Activated CD4-positive, alpha-beta T cell treated with anti-CD3 and anti-CD28 coated beads, Interleukin-2, amount 10 ng/mL, durations not matched to agents 7 days and 5 days (primary cell): ENCODE measurements at regions not wholly inside any gene's neighbourhood (a gene's known extent, or its start where the extent isn't known, plus 50 kb on each side); places are given as distances from the start of the nearest gene placed in this dataset.

ENCODE experiments used
- CTCF ChIA-PET: fragments of 350-600 bp; sonication (Branson Sonifier 250); formaldehyde crosslinking; loops from one replicate; lab custom pipeline; 2021; ENCODE audit warnings: antibody characterized with exemption; lab: Charles Lee
- POLR2A ChIA-PET: fragments of 350-600 bp; sonication (Branson Sonifier 250); formaldehyde crosslinking; loops from one replicate; lab custom pipeline; 2021; ENCODE audit warnings: antibody characterized with exemption; lab: Charles Lee
- DNase-seq: peaks from one replicate; pipeline ENCODE4 v3.0.0-alpha.2; 2020
- H3K27ac Mint-ChIP-seq: one replicate; pipeline ENCODE4 v1.8.0; 2021; ENCODE audit warnings: mild to moderate bottlenecking, moderate library complexity, mixed read lengths
- H3K27me3 Mint-ChIP-seq: one replicate; pipeline ENCODE4 v1.8.0; 2021; ENCODE audit warnings: mixed read lengths
- H3K36me3 Mint-ChIP-seq: one replicate; pipeline ENCODE4 v1.8.0; 2021; ENCODE audit warnings: low read depth, mixed read lengths
- H3K4me1 Mint-ChIP-seq: one replicate; pipeline ENCODE4 v1.8.0; 2021; ENCODE audit warnings: mixed read lengths
- H3K4me3 Mint-ChIP-seq: one replicate; pipeline ENCODE4 v1.8.0; 2021; ENCODE audit warnings: mild to moderate bottlenecking, moderate library complexity, mixed read lengths
- H3K9me3 Mint-ChIP-seq: one replicate; pipeline ENCODE4 v1.8.0; 2021; ENCODE audit warnings: mixed read lengths

DNA sequence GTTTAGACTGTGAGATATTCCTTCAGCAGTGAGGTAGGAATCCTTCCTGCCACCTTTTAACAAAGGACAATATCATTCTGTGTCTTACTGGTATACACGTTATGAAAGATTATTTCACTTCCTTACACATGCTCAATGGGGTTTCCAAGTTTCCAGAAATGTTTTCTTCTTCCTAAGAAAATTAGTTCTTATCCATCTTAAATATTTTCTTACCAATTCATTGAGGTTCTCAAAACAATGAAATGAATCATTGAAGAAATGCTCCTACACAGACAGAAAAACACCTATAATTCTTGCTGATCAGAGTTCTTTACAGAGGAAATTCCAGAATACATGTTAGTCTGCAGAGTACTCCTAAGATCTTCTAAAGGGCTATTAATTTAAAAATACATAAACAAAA, 51.4 kb upstream of the SEC61G start:
- H3K4me3 Mint-ChIP-seq: no peak overlapping the region
- H3K36me3 Mint-ChIP-seq: no peaks in the 10 kb centered on the region
- H3K4me1 Mint-ChIP-seq: no peaks in the 10 kb centered on the region
- ChIA-PET POLR2A (no interaction called here), CTCF (no interaction called here)
- no peak overlapping the region for H3K27ac Mint-ChIP-seq
- H3K9me3 Mint-ChIP-seq: no peaks in the 10 kb centered on the region
- no peaks in the 10 kb centered on the region for H3K27me3 Mint-ChIP-seq
- no peak for DNase-seq

DNA sequence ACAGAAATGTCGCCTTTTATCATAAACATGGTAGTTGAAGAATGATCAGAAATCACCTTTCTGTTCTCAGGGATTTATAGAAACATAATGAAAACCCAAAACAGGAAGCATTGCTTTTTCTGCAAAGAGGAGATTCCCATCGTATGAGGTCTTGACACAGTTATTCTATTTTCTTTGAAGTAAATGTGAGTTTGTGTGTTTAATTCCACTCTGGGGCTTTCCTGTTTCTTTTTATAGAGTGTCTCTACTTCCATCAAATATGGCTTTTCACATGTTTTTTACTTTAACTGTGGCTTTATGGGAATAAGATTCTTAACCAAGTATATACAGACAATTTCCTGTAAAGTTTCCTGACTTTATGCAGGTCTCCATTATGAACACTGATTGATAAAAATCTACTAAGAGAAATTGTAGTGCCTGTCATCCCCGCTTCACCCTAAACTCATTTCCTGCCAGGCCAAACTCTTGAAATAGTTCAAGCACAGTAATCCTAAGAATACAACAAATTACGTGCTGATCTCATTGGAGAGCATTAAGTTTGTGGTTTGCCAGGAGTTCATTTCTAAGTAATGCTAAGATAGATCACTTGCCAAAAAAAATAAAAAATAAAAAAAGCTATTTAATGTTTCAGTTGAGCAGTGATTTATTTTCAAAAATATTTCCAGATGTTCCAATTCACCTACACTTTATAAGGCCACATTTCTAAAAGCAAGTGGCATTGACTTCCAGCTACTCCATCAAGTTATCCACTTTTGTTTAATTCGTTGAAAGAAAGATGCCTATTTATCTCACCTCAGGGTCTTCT, 52.2 kb upstream of the SEC61G start:
- Mint-ChIP-seq H3K4me1 (no peaks in the 10 kb centered on the region), H3K27ac (no peak overlapping the region), H3K4me3 (no peak overlapping the region), H3K27me3 (peaks cover 2% of the 10 kb centered on the region), H3K9me3 (no peaks in the 10 kb centered on the region), H3K36me3 (no peaks in the 10 kb centered on the region)
- ChIA-PET POLR2A (no interaction called here), CTCF (no interaction called here)
- no peak for DNase-seq

GRCh38 chr7:54811846-54812254, 52.8 kb upstream of the SEC61G start:
- Mint-ChIP-seq H3K27me3 (peaks cover 2% of the 10 kb centered on the region), H3K4me1 (no peaks in the 10 kb centered on the region), H3K9me3 (no peaks in the 10 kb centered on the region), H3K36me3 (no peaks in the 10 kb centered on the region), H3K4me3 (no peak overlapping the region), H3K27ac (no peak overlapping the region)
- ChIA-PET POLR2A (no interaction called here), CTCF (no interaction called here)
- DNase-seq: no peak

- ChIA-PET CTCF (interaction anchor here (0.7 kb wide), 1 partner anchor 31 kb away, joined by 3 read pairs; no protein-coding TSS in a partner anchor), POLR2A (no interaction called here)
- Mint-ChIP-seq H3K27ac (no peak overlapping the region), H3K9me3 (no peaks in the 10 kb centered on the region), H3K36me3 (no peaks in the 10 kb centered on the region), H3K27me3 (peaks cover 4% of the 10 kb centered on the region), H3K4me1 (no peaks in the 10 kb centered on the region), H3K4me3 (no peak overlapping the region)
- DNase-seq: no peak
Observed at GRCh38 chr7:54812756-54813322, 53.8 kb upstream of the SEC61G start.

- H3K4me1 Mint-ChIP-seq: no peaks in the 10 kb centered on the region
- no peaks in the 10 kb centered on the region for H3K36me3 Mint-ChIP-seq
- ChIA-PET CTCF (no interaction called here), POLR2A (no interaction called here)
- no peak overlapping the region for H3K4me3 Mint-ChIP-seq
- peaks cover 6% of the 10 kb centered on the region for H3K27me3 Mint-ChIP-seq
- H3K9me3 Mint-ChIP-seq: no peaks in the 10 kb centered on the region
- H3K27ac Mint-ChIP-seq: no peak overlapping the region
- DNase-seq: no peak
Observed at GRCh38 chr7:54813398-54813797, 54.4 kb upstream of the SEC61G start.

GRCh38 chr7:54814401-54814800, 55.4 kb upstream of the SEC61G start:
- no peaks in the 10 kb centered on the region for H3K9me3 Mint-ChIP-seq
- H3K27ac Mint-ChIP-seq: no peak overlapping the region
- H3K4me1 Mint-ChIP-seq: no peaks in the 10 kb centered on the region
- no peak for DNase-seq
- ChIA-PET POLR2A (no interaction called here), CTCF (no interaction called here)
- H3K4me3 Mint-ChIP-seq: no peak overlapping the region
- H3K36me3 Mint-ChIP-seq: no peaks in the 10 kb centered on the region
- peaks cover 10% of the 10 kb centered on the region for H3K27me3 Mint-ChIP-seq

DNA sequence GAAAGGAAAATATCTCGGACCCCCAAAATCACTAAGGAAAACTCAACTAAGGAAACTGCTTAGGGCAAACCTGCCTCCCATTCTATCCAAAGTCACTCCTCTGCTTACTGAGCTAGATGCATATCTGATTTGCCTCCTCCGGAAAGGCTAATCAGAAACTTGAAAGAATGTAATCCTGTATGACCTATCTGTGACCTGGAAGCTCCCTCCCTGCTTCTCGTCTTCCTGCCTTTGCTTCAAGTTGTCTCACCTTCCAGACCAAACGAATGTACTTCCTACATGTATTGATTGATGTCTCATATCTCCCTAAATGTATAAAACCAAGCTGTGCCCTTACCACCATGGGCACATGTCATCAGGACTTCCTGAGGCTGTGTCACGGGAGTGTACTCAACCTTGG, 58.1 kb upstream of the SEC61G start:
- Mint-ChIP-seq H3K36me3 (no peaks in the 10 kb centered on the region), H3K4me3 (no peak overlapping the region), H3K27me3 (peaks cover 12% of the 10 kb centered on the region), H3K9me3 (no peaks in the 10 kb centered on the region), H3K27ac (no peak overlapping the region), H3K4me1 (no peaks in the 10 kb centered on the region)
- POLR2A ChIA-PET: no interaction called here
- CTCF ChIA-PET: no interaction called here
- no peak for DNase-seq

GRCh38 chr7:54823776-54824175, 64.8 kb upstream of the SEC61G start:
- Mint-ChIP-seq H3K4me3 (no peak overlapping the region), H3K4me1 (no peaks in the 10 kb centered on the region), H3K9me3 (no peaks in the 10 kb centered on the region), H3K27ac (no peak overlapping the region), H3K36me3 (no peaks in the 10 kb centered on the region), H3K27me3 (peaks cover 8% of the 10 kb centered on the region)
- DNase-seq: no peak
- POLR2A ChIA-PET: no interaction called here
- CTCF ChIA-PET: no interaction called here

- POLR2A ChIA-PET: no interaction called here
- Mint-ChIP-seq H3K4me1 (no peaks in the 10 kb centered on the region), H3K4me3 (no peak overlapping the region), H3K27me3 (peaks cover 7% of the 10 kb centered on the region), H3K36me3 (no peaks in the 10 kb centered on the region), H3K9me3 (no peaks in the 10 kb centered on the region), H3K27ac (no peak overlapping the region)
- CTCF ChIA-PET: no interaction called here
- no peak for DNase-seq
Observed at GRCh38 chr7:54824655-54825054, 65.6 kb upstream of the SEC61G start.

DNA sequence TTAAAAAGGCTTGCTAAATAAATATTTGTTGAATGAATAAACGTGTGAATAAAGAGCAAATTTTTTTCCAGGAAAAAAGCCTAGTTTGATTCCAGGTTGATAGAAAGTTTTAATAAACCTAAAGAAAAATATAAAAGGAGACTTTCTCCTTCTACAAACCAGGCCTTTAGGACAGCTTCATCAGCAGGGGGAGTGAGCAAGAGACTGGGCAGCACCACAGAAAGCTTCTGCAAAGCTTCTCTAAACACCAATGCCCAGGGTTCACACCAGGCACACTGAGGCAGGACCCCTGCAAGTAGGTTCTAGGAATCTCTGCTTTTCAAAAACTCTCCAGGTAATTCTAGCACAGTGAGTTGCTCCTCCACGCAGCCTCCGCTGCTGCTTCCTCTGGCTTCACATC, 66.4 kb upstream of the SEC61G start:
- Mint-ChIP-seq H3K9me3 (no peaks in the 10 kb centered on the region), H3K27ac (no peak overlapping the region), H3K27me3 (peaks cover 5% of the 10 kb centered on the region), H3K4me3 (no peak overlapping the region), H3K4me1 (no peaks in the 10 kb centered on the region), H3K36me3 (no peaks in the 10 kb centered on the region)
- CTCF ChIA-PET: no interaction called here
- no peak for DNase-seq
- POLR2A ChIA-PET: no interaction called here

DNA sequence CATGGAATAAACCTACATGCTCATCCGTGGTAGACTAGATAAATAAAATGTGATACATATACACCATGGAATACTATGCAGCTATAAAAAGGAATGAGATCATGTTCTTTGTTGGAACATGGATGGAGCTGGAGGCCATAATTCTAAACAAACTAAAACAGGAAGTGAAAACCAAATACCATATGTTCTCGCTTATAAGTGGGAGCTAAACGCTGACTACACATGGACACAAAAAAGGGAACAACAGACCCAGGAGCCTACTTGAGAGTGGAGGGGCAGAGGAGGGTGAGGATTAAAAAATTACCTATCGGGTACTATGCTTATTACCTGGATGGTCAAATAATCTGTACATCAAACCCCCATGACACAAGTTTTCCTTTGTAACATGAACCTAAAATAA, 68.7 kb upstream of the SEC61G start:
- POLR2A ChIA-PET: no interaction called here
- CTCF ChIA-PET: no interaction called here
- H3K4me3 Mint-ChIP-seq: no peak overlapping the region

GRCh38 chr7:54831046-54831643, 72.1 kb upstream of the SEC61G start:
- H3K4me3 Mint-ChIP-seq: no peak overlapping the region
- no peaks in the 10 kb centered on the region for H3K36me3 Mint-ChIP-seq
- H3K27me3 Mint-ChIP-seq: no peaks in the 10 kb centered on the region
- DNase-seq: no peak
- no peak overlapping the region for H3K27ac Mint-ChIP-seq
- no peaks in the 10 kb centered on the region for H3K4me1 Mint-ChIP-seq
- ChIA-PET POLR2A (no interaction called here), CTCF (no interaction called here)
- no peaks in the 10 kb centered on the region for H3K9me3 Mint-ChIP-seq

More for the DNA sequence above, 68.7 kb upstream of the SEC61G start:
- Mint-ChIP-seq H3K4me1 (no peaks in the 10 kb centered on the region), H3K9me3 (no peaks in the 10 kb centered on the region), H3K27ac (no peak overlapping the region), H3K36me3 (no peaks in the 10 kb centered on the region), H3K27me3 (peaks cover 5% of the 10 kb centered on the region)
- DNase-seq: no peak

GRCh38 chr7:54831644-54832095, 72.7 kb upstream of the SEC61G start:
- Mint-ChIP-seq H3K27ac (no peak overlapping the region), H3K36me3 (no peaks in the 10 kb centered on the region), H3K9me3 (no peaks in the 10 kb centered on the region), H3K4me3 (no peak overlapping the region), H3K27me3 (no peaks in the 10 kb centered on the region), H3K4me1 (no peaks in the 10 kb centered on the region)
- DNase-seq: no peak
- CTCF ChIA-PET: no interaction called here
- POLR2A ChIA-PET: no interaction called here
